HFFc6 (cell line): ENCODE measurements at regions not wholly inside any gene's neighbourhood (a gene's known extent, or its start where the extent isn't known, plus 50 kb on each side); places are given as distances from the start of the nearest gene placed in this dataset.

Experiments used
- DNase-seq: peaks from one replicate; pipeline ENCODE4 v3.0.0-alpha.2; 2018
- H3K27ac Mint-ChIP-seq: 2 replicates; pipeline ENCODE4 v1.8.0; 2020; ENCODE audit warnings: mild to moderate bottlenecking, mixed read lengths
- H3K27me3 Mint-ChIP-seq: 2 replicates; pipeline ENCODE4 v1.8.0; 2021; ENCODE audit warnings: mild to moderate bottlenecking, moderate library complexity, mixed read lengths; ENCODE audit not compliant: insufficient read depth
- H3K36me3 Mint-ChIP-seq: 2 replicates; pipeline ENCODE4 v1.8.0; 2021; ENCODE audit warnings: low read depth, mixed read lengths
- H3K4me1 Mint-ChIP-seq: 2 replicates; pipeline ENCODE4 v1.8.0; 2020; ENCODE audit warnings: low read depth, mixed read lengths
- H3K4me3 Mint-ChIP-seq: 2 replicates; pipeline ENCODE4 v1.8.0; 2020; ENCODE audit warnings: mild to moderate bottlenecking, moderate library complexity, mixed read lengths
- H3K9me3 Mint-ChIP-seq: 2 replicates; pipeline ENCODE4 v1.8.0; 2020; ENCODE audit warnings: mild to moderate bottlenecking, mixed read lengths
- TF ChIP-seq, protein P1 (sequence below): fragments of 200-600 bp; sonication (generic); IDR thresholded peaks from 2 replicates; pipeline ENCODE4 v1.5.0; 2021; ENCODE audit warnings: antibody characterized with exemption, mild to moderate bottlenecking

DNA sequence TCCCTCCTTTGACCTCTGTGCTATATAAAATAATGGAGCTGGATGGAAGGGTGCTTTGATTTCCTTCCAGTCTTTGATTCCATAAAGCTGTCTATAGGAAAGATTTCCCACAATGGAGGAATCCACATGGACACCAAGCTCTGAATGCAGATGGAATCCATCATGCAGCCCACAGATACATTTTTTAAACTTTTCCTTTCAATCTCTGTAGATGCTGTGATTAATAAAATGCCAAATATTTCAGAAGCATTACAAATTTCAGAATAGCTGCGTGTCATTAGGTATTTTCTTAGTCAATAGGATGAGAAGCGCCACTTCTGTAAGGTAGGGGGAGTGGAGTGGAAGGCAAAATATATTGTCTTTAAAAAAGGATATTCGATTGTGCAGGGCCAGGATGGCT lies 489.0 kb downstream of the NTRK3 start:
- no peak overlapping the region for H3K27ac Mint-ChIP-seq
- TF ChIP-seq, protein P1, sequence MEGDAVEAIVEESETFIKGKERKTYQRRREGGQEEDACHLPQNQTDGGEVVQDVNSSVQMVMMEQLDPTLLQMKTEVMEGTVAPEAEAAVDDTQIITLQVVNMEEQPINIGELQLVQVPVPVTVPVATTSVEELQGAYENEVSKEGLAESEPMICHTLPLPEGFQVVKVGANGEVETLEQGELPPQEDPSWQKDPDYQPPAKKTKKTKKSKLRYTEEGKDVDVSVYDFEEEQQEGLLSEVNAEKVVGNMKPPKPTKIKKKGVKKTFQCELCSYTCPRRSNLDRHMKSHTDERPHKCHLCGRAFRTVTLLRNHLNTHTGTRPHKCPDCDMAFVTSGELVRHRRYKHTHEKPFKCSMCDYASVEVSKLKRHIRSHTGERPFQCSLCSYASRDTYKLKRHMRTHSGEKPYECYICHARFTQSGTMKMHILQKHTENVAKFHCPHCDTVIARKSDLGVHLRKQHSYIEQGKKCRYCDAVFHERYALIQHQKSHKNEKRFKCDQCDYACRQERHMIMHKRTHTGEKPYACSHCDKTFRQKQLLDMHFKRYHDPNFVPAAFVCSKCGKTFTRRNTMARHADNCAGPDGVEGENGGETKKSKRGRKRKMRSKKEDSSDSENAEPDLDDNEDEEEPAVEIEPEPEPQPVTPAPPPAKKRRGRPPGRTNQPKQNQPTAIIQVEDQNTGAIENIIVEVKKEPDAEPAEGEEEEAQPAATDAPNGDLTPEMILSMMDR, result no peak
- H3K4me3 Mint-ChIP-seq, result no peak overlapping the region
- no peak for DNase-seq
- no peaks in the 10 kb centered on the region; the same call in 1 of the 2 replicates for H3K27me3 Mint-ChIP-seq
- peaks cover 9% of the 10 kb centered on the region for H3K9me3 Mint-ChIP-seq
- H3K4me1 Mint-ChIP-seq, result peaks cover 42% of the 10 kb centered on the region
- H3K36me3 Mint-ChIP-seq, result peaks cover 5% of the 10 kb centered on the region

DNA sequence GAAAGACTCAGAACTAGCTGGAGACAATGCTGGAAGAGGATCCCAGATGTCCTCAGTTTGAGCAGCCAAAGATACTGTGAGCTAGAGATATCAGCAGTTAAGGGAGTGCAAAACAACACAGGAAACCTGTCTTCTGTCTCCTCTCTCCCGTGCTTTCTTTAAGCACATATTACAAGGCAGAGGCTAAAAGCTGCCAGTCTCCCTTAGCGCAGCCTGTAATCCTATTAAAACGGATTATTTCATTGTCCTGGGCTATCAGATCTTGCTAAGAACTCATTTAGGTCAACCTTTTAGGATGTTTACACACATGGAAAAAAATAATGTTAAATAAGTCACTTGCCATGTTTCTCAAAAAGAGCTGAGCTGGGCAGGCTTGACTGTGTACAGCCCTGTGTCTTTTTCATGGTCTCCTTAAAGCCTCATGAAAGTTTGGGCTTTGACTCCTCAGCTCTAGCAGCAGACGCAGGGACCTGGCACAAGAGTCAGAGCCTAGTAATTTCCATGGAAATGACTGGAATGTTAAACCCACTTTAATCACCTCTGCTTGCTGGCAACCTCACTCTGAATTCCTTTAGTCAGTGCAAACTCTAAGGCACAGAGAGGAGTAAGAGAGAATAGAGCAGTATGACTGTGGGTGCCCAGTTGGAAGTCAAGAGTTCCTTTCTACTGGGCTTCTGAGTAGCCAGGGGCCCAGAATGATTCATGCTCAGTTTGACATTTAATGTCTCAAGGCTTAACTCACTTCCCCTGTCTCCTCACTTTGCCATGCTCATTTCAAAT lies 491.9 kb downstream of the NTRK3 start:
- peaks cover 52% of the 10 kb centered on the region for H3K4me1 Mint-ChIP-seq
- H3K9me3 Mint-ChIP-seq, result no peaks in the 10 kb centered on the region
- TF ChIP-seq, protein P1, result no peak
- DNase-seq, result peak; percentile 86
- peak overlapping the region; percentile 29 for H3K4me3 Mint-ChIP-seq
- peak overlapping the region; percentile 72 for H3K27ac Mint-ChIP-seq
- H3K27me3 Mint-ChIP-seq, result no peaks in the 10 kb centered on the region
- H3K36me3 Mint-ChIP-seq, result no peaks in the 10 kb centered on the region

DNA sequence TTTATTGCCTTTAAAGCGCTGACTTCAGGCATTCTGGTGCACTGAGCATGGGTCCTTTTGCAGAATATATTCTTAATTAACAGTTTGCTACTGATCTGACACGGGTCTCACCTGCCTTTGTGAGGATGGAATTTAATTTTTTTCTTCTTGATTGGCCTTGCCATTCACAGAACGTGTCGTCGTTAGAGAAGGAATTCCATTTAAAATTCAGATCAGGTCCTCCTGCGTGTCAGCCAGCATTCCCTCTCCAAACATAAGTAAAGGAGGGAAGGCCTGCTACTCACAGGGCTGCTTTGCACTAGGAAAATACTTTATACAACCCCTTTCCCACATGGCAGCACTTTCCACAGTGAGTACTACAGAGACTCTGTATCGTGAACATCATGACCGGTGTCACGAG lies 492.7 kb downstream of the NTRK3 start:
- Mint-ChIP-seq H3K27ac (peak overlapping the region; percentile 72; the same call in 1 of the 2 replicates), H3K9me3 (no peaks in the 10 kb centered on the region), H3K36me3 (no peaks in the 10 kb centered on the region), H3K4me3 (no peak overlapping the region), H3K27me3 (no peaks in the 10 kb centered on the region), H3K4me1 (peaks cover 55% of the 10 kb centered on the region)
- TF ChIP-seq, protein P1, result no peak
- no peak for DNase-seq

DNA sequence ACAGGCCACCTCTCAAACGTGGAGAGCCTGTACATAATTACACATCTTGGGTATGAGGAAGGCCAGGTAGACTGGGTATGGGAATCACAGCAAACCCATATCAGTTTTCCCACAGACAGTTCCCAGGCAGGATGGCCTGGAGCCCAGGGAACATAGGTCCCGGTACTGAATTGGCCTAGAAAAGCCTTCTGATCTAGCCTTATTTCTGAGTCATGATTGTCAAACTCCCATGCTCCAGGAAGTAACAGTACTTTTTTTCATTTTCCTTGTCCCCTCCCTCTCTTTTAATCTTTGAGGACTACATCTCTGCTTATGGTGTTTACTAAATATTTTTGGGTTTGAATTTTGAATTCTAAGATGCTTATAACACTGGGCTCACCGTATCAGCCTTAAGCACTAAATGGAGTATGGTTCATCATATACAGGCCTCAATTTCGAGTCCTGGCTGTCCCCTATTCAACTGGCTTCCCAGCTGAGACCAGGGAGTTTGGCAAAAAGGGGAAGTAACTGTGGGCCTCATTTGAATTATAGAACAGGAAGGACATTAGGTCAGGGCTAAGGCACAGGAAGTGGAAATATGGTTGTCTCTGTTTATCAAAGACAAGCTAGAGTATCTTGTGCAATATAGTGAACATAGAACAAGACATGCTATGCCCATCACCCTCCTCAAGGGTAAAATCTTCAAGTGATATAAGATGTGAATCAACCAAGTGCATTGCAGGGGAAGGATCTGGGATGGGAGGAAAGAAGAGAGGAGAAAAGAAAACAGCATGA lies 494.6 kb downstream of the NTRK3 start:
- Mint-ChIP-seq H3K27me3 (peaks cover 2% of the 10 kb centered on the region; the same call in 1 of the 2 replicates), H3K36me3 (no peaks in the 10 kb centered on the region), H3K4me3 (no peak overlapping the region), H3K27ac (peak overlapping the region; percentile 8; the same call in 1 of the 2 replicates), H3K4me1 (peaks cover 63% of the 10 kb centered on the region), H3K9me3 (no peaks in the 10 kb centered on the region)
- TF ChIP-seq, protein P1, result no peak
- no peak for DNase-seq

DNA sequence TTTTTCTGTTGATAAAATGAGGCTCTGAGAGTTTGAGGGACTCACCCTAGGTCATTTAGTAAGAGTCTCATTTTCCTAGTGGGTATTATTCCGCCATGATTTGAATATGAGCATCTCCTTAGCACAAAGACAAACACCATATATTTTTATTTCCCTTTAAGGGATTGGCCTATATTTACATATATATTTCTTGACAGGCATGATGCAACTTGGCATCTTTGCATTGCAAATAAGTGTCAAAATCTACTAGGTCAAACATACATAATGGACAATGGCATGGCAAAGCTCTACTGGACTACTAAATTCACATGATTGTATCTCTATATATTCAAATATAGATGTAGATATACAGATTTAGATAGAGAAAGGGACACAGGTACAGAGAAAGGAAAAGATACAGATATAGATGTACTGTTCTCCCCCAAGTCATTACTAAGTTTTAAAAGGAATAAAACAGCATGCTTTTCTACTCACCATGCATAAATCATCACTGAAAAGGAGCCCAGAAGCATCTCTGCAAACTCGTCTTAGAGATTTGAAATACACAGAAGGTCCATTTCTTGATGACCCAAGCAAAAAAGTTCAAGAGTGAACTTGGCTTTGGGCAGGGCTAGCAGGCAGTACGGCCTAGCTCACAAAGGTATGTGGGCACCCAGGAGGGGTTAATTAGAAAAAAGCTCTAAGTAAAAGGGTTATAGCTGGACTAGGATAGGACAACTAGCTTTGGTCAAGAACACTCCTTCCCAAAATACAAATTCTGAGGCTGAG lies 495.8 kb downstream of the NTRK3 start:
- TF ChIP-seq, protein P1, result no peak
- Mint-ChIP-seq H3K27me3 (peaks cover 2% of the 10 kb centered on the region; the same call in 1 of the 2 replicates), H3K9me3 (no peaks in the 10 kb centered on the region), H3K4me1 (peaks cover 68% of the 10 kb centered on the region), H3K4me3 (no peak overlapping the region), H3K36me3 (no peaks in the 10 kb centered on the region), H3K27ac (no peak overlapping the region)
- DNase-seq, result no peak
